AG09309 (cell line): ENCODE measurements at regions not wholly inside any gene's neighbourhood (a gene's known extent, or its start where the extent isn't known, plus 50 kb on each side); places are given as distances from the start of the nearest gene placed in this dataset.

Source experiments
- DNase-seq: peaks from one replicate; pipeline ENCODE4 v3.0.0-alpha.2; 2010; ENCODE audit warnings: low read depth
- H3K4me3 ChIP-seq: 2 replicates; pipeline ENCODE4 v1.5.1; 2011; ENCODE audit warnings: mild to moderate bottlenecking, low read depth, low read length, moderate library complexity; ENCODE audit not compliant: control insufficient read depth
- CTCF ChIP-seq: IDR thresholded peaks from 2 replicates; pipeline ENCODE4 v1.5.1; 2011; ENCODE audit warnings: mild to moderate bottlenecking, low read depth, low read length, inconsistent platforms; ENCODE audit not compliant: insufficient read depth, control insufficient read depth; ENCODE audit errors: missing control alignments

GRCh38 chr6:110033101-110033500 lies 55.0 kb downstream of the GPR6 start:
- no peak for TF ChIP-seq CTCF
- no peak overlapping the region for H3K4me3 ChIP-seq
- DNase-seq = no peak

GRCh38 chr6:110033749-110034666 lies 55.9 kb downstream of the GPR6 start:
- H3K4me3 ChIP-seq = no peak overlapping the region
- no peak for DNase-seq
- TF ChIP-seq CTCF = no peak

- TF ChIP-seq CTCF = no peak
Observed at GRCh38 chr6:110034667-110035036, 56.5 kb downstream of the GPR6 start.

GRCh38 chr6:110035321-110035720 lies 57.2 kb downstream of the GPR6 start:
- no peak for DNase-seq
- TF ChIP-seq CTCF = no peak
- H3K4me3 ChIP-seq = no peak overlapping the region

More at GRCh38 chr6:110034667-110035036, 56.5 kb downstream of the GPR6 start:
- DNase-seq = no peak
- no peak overlapping the region for H3K4me3 ChIP-seq

GRCh38 chr6:110036408-110037302 lies 58.5 kb downstream of the GPR6 start:
- no peak overlapping the region for H3K4me3 ChIP-seq
- DNase-seq = no peak
- no peak for TF ChIP-seq CTCF

- H3K4me3 ChIP-seq = no peak overlapping the region
- no peak for TF ChIP-seq CTCF
- no peak for DNase-seq
Observed at GRCh38 chr6:110037726-110038295, 59.7 kb downstream of the GPR6 start.
